GM19438 (cell line): ENCODE measurements at regions not wholly inside any gene's neighbourhood (a gene's known extent, or its start where the extent isn't known, plus 50 kb on each side); places are given as distances from the start of the nearest gene placed in this dataset.
"Not testable (repeated sequence)": the region's sequence is repeated elsewhere in the genome, so short reads cannot be mapped to it uniquely, and the experiment has no call there.

Experiments
- ATAC-seq: cut with Tn5 transposase; IDR thresholded peaks from one replicate; pipeline ENCODE4 v1.9.1; 2021; ENCODE audit warnings: low read depth; ENCODE audit not compliant: unreplicated experiment

- no peak for ATAC-seq
Measured at GRCh38 chr5:86124333-86124732, 493.4 kb upstream of the COX7C start.

GRCh38 chr5:86125731-86126601 lies 491.8 kb upstream of the COX7C start:
- no peak for ATAC-seq

GRCh38 chr5:86127696-86128095 lies 490.0 kb upstream of the COX7C start:
- no peak for ATAC-seq

- ATAC-seq = no peak
Measured at GRCh38 chr5:86129009-86129408, 488.7 kb upstream of the COX7C start.

- no peak for ATAC-seq
Measured at GRCh38 chr5:86137297-86137696, 480.4 kb upstream of the COX7C start.

- ATAC-seq = no peak
Measured at GRCh38 chr5:86143837-86144236, 473.9 kb upstream of the COX7C start.

- ATAC-seq = no peak
Measured at GRCh38 chr5:86152988-86153560, 464.7 kb upstream of the COX7C start.

- no peak for ATAC-seq
Measured at GRCh38 chr5:86155796-86156195, 461.9 kb upstream of the COX7C start.

- no peak for ATAC-seq
Measured at GRCh38 chr5:86170194-86170593, 447.5 kb upstream of the COX7C start.

- ATAC-seq = no peak
Measured at GRCh38 chr5:86175224-86175623, 442.5 kb upstream of the COX7C start.

GRCh38 chr5:86199287-86199686 lies 418.5 kb upstream of the COX7C start:
- ATAC-seq = no peak

- no peak for ATAC-seq
Measured at GRCh38 chr5:86228147-86228546, 389.6 kb upstream of the COX7C start.

- no peak for ATAC-seq
Measured at GRCh38 chr5:86232246-86232645, 385.5 kb upstream of the COX7C start.

GRCh38 chr5:86244153-86244552 lies 373.6 kb upstream of the COX7C start:
- ATAC-seq = no peak

- no peak for ATAC-seq
Measured at GRCh38 chr5:86257871-86258270, 359.9 kb upstream of the COX7C start.

- ATAC-seq = not testable (repeated sequence)
Measured at GRCh38 chr5:86284400-86285190, 333.1 kb upstream of the COX7C start.

GRCh38 chr5:86287437-86287836 lies 330.3 kb upstream of the COX7C start:
- not testable (repeated sequence) for ATAC-seq

GRCh38 chr5:86289786-86290185 lies 328.0 kb upstream of the COX7C start:
- ATAC-seq = not testable (repeated sequence)

GRCh38 chr5:86292811-86293210 lies 324.9 kb upstream of the COX7C start:
- ATAC-seq = not testable (repeated sequence)

- ATAC-seq = not testable (repeated sequence)
Measured at GRCh38 chr5:86302643-86303042, 315.1 kb upstream of the COX7C start.

- ATAC-seq = not testable (repeated sequence)
Measured at GRCh38 chr5:86305050-86305449, 312.7 kb upstream of the COX7C start.
